Ascending aorta (tissue), 2 donors: ENCODE measurements at regions not wholly inside any gene's neighbourhood (a gene's known extent, or its start where the extent isn't known, plus 50 kb on each side); places are given as distances from the start of the nearest gene placed in this dataset.

Experiments used
- DNase-seq, 2 donors: peaks; one replicate each; pipeline ENCODE4 v3.0.0-alpha.2; 2019; ENCODE audit warnings: low spot score in 2 of 2
- H3K27ac ChIP-seq, 2 donors: fragments of 200-600 bp; sonication (generic); one replicate each; pipeline ENCODE4 v1.5.1; 2016 to 2017; ENCODE audit warnings: mild to moderate bottlenecking in 1 of 2
- H3K27me3 ChIP-seq: fragments of 200-600 bp; sonication (generic); one replicate; pipeline ENCODE4 v1.5.1; 2017
- H3K36me3 ChIP-seq, 2 donors: fragments of 200-600 bp; sonication (generic); one replicate each; pipeline ENCODE4 v1.5.1; 2016
- H3K4me1 ChIP-seq, 2 donors: fragments of 200-600 bp; sonication (generic); one replicate each; pipeline ENCODE4 v1.5.1; 2016 to 2017; ENCODE audit warnings: mild to moderate bottlenecking in 1 of 2
- H3K4me3 ChIP-seq, 2 donors: fragments of 200-600 bp; sonication (generic); one replicate each; pipeline ENCODE4 v1.5.1; 2016 to 2017; ENCODE audit warnings: mild to moderate bottlenecking in 1 of 2
- H3K9me3 ChIP-seq, 2 donors: fragments of 200-600 bp; sonication (generic); one replicate each; pipeline ENCODE4 v1.5.1; 2016
- CTCF ChIP-seq, 3 experiments: fragments of 200-600 bp in 2 of 3; fragments of 450-650 bp in 1 of 3; sonication (generic) in 2 of 3; IDR thresholded peaks; one replicate each; pipeline ENCODE4 v1.5.1; 2016 to 2019; ENCODE audit warnings: antibody characterized with exemption in 3 of 3, mild to moderate bottlenecking in 1 of 3, moderate library complexity in 1 of 3
- intact Hi-C: fragments of 100-400 bp; cut with DNase I; formaldehyde crosslinking; loops from one replicate; pipeline ENCODE4 v1.15.1; 2023

- Histone ChIP-seq H3K36me3 (no peaks in the 10 kb centered on the region), H3K4me3 (no peak overlapping the region), H3K9me3 (no peaks in the 10 kb centered on the region), H3K27ac (no peak overlapping the region), H3K4me1 (no peaks in the 10 kb centered on the region), H3K27me3 (no peaks in the 10 kb centered on the region)
- DNase-seq: no peak
- TF ChIP-seq CTCF (IDR thresholded peaks at IDR 0.05): no peak
- intact Hi-C loops: no loop called here
These were observed 820.9 kb upstream of the GRM7 start for GRCh38 chr3:6039971-6040370.

- Histone ChIP-seq H3K4me1 (no peaks in the 10 kb centered on the region), H3K36me3 (no peaks in the 10 kb centered on the region), H3K27me3 (no peaks in the 10 kb centered on the region), H3K4me3 (no peak overlapping the region), H3K9me3 (peaks cover 0 to under 1% of the 10 kb centered on the region in 2 donors), H3K27ac (no peak overlapping the region)
- no peak for DNase-seq
- TF ChIP-seq CTCF (IDR thresholded peaks at IDR 0.05): no peak
- intact Hi-C loops: no loop called here
These were observed 819.0 kb upstream of the GRM7 start for GRCh38 chr3:6041894-6042293.

- Histone ChIP-seq H3K36me3 (no peaks in the 10 kb centered on the region), H3K4me1 (no peaks in the 10 kb centered on the region), H3K4me3 (no peak overlapping the region), H3K9me3 (peaks cover 8 to 16% of the 10 kb centered on the region in 2 donors), H3K27ac (no peak overlapping the region), H3K27me3 (no peaks in the 10 kb centered on the region)
- no peak for DNase-seq
- intact Hi-C loops: no loop called here
- no peak for TF ChIP-seq CTCF (IDR thresholded peaks at IDR 0.05)
These were observed 813.9 kb upstream of the GRM7 start for GRCh38 chr3:6047016-6047415.

- Histone ChIP-seq H3K36me3 (no peaks in the 10 kb centered on the region), H3K9me3 (no peaks in the 10 kb centered on the region), H3K4me1 (no peaks in the 10 kb centered on the region), H3K27ac (no peak overlapping the region), H3K4me3 (no peak overlapping the region), H3K27me3 (no peaks in the 10 kb centered on the region)
- no peak for DNase-seq
- no peak for TF ChIP-seq CTCF (IDR thresholded peaks at IDR 0.05)
- intact Hi-C loops: no loop called here
These were observed 800.7 kb upstream of the GRM7 start for GRCh38 chr3:6060251-6060650.

GRCh38 chr3:6062261-6063187 lies 798.4 kb upstream of the GRM7 start:
- no peak for TF ChIP-seq CTCF (IDR thresholded peaks at IDR 0.05)
- intact Hi-C loops: no loop called here
- H3K9me3 ChIP-seq: no peaks in the 10 kb centered on the region
- no peak overlapping the region for H3K27ac ChIP-seq
- H3K4me1 ChIP-seq: no peaks in the 10 kb centered on the region
- no peak overlapping the region for H3K4me3 ChIP-seq
- no peak for DNase-seq
- no peaks in the 10 kb centered on the region for H3K36me3 ChIP-seq
- no peaks in the 10 kb centered on the region for H3K27me3 ChIP-seq
